ENCODE measurements at regions not wholly inside any gene's neighbourhood (a gene's known extent, or its start where the extent isn't known, plus 50 kb on each side); places are given as distances from the start of the nearest gene placed in this dataset.

GRCh38 chr4:122548452-122548851 lies 72.4 kb downstream of the IL21 start:
- TF ChIP-seq POLR2A (IDR thresholded peaks at IDR 0.05; ENCODE audit: low read depth, low read length) (no peak), TAF1 (IDR thresholded peaks at IDR 0.05; ENCODE audit: borderline replicate concordance, low read depth, low read length) (no peak), POLR2AphosphoS5 (IDR thresholded peaks at IDR 0.05; ENCODE audit: low read depth, low read length) (no peak)

Data from GM12892 (cell line).